Medulla oblongata (tissue), 1 donor: ENCODE measurements at regions not wholly inside any gene's neighbourhood (a gene's known extent, or its start where the extent isn't known, plus 50 kb on each side); places are given as distances from the start of the nearest gene placed in this dataset.
A peak's percentile ranks its signal among the peaks of the same experiment; 100 is the strongest.
"Not testable (repeated sequence)": the region's sequence is repeated elsewhere in the genome, so short reads cannot be mapped to it uniquely, and the experiment has no call there.

Experiments
- DNase-seq: peaks from one replicate; pipeline ENCODE4 v3.0.0-alpha.2; 2015; ENCODE audit errors: extremely low spot score

DNA sequence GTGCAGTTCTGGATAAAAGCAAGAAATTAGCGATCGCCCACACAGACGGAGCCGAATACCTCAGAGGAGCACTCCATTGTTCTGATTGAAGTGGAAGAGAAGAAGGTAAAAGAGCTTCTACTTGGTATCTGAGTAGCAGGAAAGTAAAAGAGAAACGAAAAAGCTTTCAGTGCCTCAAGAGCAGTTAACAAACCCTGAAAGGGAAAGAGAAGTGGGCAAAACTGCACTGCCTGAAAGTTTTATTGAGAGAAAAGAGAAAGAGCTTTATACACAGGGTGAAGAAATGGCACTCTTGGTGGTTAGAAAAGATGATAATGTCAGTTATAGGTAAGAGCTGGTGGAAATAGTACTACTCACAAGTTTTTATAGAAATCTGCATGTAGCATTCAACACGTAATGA is 192.8 kb downstream of the CDCA7 start:
- no peak for DNase-seq

DNA sequence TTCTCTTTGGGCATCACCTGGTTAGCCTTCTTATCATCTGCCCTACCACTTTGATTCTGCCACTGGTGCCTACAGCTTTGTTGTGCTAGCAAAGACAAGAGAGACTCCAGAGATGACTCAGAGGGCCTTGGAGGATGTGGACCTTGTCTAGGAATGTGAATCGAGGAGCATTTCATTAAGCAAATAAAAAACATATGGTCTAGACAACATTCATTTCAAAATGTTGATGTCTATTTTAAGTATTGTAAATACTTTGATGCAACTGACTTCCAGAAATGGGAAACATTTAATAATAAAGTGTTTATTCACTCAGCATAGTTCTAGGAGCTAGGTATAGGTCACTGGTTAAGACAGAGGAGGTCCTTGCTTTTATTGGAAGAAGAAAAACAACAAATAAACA is 195.5 kb downstream of the CDCA7 start:
- no peak for DNase-seq

- DNase-seq: no peak
These were observed 197.9 kb downstream of the CDCA7 start for GRCh38 chr2:173552531-173552930.

DNA sequence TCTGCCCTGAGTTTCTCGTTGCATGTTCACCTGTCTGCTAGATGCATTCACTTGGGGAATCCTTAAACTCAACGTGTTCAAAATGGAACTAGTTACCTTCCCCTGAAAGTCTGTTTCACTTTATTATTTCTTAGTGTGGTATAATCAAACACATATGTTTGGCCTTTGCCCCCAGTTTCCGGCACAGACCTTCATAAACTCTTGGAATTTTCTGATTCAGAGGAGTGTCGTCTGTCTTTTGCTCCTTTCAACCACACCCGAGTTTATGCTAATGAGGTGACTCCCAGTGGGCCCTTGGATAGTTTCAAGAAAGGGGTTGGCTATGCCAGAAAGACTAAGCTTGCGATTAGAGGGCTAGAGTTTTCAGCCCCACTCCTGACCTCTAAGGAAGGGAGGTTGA is 198.9 kb downstream of the CDCA7 start:
- DNase-seq: no peak

DNA sequence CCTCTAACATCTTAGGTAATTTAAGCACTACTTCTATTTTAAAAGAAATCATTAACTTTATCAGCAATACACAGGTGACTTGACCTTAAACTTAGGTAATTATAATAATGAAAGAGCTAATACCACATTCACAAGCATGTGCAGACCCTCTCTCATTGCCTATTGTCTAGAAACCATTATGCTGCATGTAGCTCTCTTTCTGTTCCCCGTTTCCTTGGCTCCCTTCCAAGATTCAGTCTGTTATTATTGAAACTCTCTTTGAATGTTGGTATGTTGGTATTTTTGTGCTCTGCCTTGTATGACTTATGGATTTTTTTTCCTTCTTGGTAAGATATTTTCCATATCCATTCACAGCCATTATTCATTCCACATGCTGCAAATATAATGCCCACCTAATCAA is 201.2 kb downstream of the CDCA7 start:
- peak; percentile 36 for DNase-seq

DNA sequence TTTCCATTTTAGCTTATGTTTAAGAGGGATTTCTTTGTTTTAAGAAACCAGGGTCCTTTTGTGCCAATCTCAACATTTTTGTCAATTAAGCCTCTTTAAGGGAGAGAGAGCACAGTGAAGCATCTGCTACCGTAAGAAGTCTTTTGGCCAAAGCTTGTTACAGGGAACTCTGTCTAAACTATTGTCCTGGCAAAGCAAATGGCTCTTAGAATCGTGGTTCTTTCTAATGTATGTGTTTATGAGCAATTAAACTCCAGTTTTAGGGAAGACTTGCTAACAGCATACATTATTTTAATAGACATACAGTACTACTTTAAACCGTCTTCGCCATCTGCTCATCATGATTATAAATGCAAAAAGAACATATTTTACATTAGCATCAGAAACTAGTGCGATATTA is 202.1 kb downstream of the CDCA7 start:
- no peak for DNase-seq

GRCh38 chr2:173557497-173557896 is 202.8 kb downstream of the CDCA7 start:
- no peak for DNase-seq

GRCh38 chr2:173567493-173567892 is 212.8 kb downstream of the CDCA7 start:
- DNase-seq: no peak

DNA sequence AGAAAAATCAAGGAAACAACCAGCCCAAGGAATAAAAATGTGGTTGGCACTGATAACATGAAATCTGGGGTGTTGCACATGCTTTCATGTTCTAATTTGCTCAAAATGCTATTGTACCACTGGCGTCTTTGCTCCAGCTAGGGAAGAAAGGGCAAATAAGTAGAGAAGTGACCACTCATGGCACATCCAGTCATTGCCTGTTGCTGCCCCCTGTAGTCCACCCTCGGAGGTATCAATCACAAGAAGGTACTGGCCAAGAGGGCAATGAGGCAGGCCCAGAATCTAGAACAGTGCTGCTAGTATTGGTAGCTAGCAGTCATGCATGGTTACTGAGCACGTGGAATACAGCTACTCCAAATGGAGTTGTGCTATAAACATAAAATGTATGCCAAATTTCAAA is 213.4 kb downstream of the CDCA7 start:
- DNase-seq: no peak

GRCh38 chr2:173571021-173571821 is 216.5 kb downstream of the CDCA7 start:
- peak; percentile 51 for DNase-seq

- DNase-seq: no peak
These were observed 217.4 kb downstream of the CDCA7 start for GRCh38 chr2:173571887-173572680.

DNA sequence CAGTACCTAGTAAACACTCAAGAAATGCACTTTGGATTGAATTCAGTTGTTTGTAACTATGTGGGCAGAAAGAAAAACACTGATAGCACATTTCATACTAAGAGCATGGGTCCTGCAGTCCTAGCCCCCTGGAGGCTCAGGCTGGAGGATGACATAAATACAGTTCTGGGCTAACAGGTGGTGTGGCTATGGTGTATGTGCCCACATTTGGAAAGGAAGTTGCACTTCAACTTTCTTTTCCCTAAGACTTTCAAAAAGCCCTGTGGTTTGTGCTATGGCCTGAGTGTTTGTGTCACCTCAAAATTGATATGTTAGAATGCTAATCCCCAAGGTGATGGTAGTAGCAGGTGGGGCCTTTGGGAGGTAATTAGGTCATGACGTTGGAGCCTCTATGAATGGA is 218.2 kb downstream of the CDCA7 start:
- DNase-seq: no peak

DNA sequence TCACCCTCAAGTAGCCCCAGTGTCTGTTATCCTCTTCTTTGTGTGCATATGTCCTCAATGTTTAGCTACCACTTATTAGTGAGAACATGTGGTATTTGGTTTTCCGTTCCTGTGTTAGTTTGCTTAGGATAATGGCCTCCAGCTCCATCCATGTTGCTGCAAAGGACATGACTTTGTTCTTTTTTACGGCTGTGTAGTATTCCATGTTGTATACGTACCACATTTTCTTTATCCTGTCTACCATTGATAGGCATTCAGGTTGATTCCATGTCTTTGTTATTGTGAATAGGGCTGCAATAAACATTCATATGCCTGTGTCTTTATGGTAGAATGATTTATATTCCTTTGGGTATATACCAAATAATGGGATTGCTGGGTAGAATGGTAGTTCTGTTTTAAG is 219.1 kb downstream of the CDCA7 start:
- not testable (repeated sequence) for DNase-seq

GRCh38 chr2:173574324-173575112 is 219.8 kb downstream of the CDCA7 start:
- DNase-seq: no peak

DNA sequence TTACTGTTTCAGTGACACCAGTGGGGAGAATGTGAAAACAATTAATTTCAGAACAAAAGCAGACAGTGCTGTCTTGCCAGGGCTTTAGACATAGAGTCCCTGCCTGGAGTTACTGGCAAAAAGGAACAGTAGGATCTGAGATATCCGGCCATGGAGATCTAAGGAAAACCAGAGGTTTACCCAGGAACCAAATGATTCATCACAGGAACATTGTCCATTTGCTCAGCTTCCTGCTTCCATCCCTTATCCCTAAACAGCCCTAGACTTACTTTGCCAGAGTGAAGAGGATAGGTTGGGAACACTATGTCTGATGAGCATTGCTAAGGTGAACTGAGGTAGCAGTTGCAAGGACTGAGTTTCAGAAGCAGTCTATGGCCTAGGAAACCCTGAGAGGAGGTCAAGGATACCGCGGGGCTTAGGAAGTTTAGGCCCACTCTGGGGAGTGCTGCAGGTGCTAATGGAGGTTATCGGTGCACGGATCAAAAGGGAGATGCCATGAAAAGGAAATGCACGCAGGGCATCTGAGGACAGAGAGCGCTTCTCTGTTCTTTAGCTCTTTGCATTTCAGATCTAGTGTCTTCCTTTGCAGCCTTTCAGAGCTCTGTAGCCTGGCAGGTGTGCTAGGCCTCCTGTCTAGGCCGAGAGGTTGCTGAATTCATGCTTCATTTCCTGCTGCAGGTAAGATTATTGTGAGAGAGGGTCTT is 223.9 kb downstream of the CDCA7 start:
- no peak for DNase-seq

DNA sequence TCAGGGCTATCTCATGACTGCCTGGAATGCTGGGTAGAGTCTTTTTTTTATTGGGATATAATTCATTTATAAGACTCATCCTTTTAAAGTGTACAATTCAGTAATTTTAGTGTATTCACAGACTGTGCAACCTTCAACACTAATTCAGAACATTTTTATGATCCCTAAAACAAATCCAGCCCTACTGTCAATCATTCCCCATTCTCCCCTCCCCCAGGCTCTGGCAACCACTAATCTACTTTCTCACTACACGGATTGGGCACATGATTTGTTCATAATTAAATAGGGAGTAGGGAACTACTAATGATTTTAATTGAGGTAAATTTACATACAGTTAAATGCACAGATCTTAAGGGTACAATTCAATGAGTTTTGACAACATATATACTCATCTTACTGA is 225.7 kb downstream of the CDCA7 start:
- DNase-seq: no peak

GRCh38 chr2:173580956-173581355 is 226.3 kb downstream of the CDCA7 start:
- DNase-seq: no peak

DNA sequence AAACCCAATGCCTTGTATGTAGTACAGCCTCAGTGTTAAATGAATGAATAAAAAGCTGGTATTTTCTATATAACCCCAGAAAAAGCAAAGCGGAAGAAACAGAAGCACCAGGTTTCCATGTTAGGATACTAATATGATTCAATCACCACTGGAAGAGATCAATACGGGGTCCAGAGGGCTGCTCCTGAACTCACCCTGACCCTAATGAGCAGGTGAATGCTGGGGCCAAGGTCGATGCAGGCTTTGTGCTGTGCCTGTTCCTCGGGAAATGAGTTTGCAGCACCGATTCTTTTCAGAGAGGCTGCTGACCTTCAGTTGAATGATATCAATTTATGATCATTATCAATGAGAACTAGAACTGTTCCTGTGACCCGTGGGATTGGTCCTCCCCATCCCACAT is 228.5 kb downstream of the CDCA7 start:
- DNase-seq: no peak

DNA sequence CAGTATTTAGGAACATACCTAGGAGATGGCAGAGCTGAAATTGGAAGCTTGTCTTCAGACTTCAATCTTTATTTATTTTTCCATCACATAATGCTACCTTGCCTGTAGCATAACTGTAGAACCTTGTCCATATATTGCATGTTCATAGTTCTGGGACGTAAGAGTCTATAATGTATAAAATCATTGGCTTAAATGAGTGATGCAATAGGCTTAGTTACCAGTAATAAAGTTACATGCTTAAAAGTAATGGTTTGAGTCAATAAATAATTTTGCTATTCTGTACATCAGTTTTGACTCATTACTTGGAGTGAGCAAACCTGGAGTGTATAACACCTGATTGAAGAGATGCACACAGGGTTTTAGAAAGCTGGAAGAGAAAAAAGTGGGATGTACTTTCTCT is 229.3 kb downstream of the CDCA7 start:
- DNase-seq: no peak

- DNase-seq: no peak
These were observed 230.2 kb downstream of the CDCA7 start for GRCh38 chr2:173584676-173585458.

DNA sequence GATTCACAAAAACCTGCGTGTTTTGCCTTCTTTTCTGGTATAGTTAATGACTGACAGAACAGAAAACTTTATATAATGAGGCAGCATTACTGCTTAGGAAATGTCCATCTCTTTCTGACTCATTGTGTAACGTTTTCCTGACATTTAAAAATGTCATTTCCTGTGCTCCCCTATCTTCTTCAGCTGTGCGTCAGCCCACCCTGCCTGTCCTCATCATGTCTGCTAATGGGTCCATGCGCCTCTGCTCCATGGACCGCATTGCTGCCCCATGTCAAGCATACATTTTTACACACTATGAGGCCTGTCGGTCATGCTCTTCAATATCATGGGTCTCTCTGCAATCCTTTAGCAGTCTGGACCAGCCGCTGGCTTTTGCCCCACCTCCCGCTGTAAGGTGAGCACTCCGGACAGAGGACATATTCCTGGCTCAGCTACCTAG is 234.3 kb downstream of the CDCA7 start:
- no peak for DNase-seq
